Stimulated activated memory B cell treated with anti-CD40 and anti-IgM and Interleukin-4, amounts not matched to agents 10 μg/mL and 1 μg/mL and 100 μg/mL, for 72 hours (primary cell): ENCODE measurements at regions not wholly inside any gene's neighbourhood (a gene's known extent, or its start where the extent isn't known, plus 50 kb on each side); places are given as distances from the start of the nearest gene placed in this dataset.
"Not testable (repeated sequence)": the region's sequence is repeated elsewhere in the genome, so short reads cannot be mapped to it uniquely, and the experiment has no call there.

Experiments used
- ATAC-seq: fragments of 150-1000 bp; cut with Tn5 transposase; 2 replicates; pipeline ENCODE4 v1.10.0; 2021
- H3K27ac Mint-ChIP-seq: one replicate; pipeline ENCODE4 v1.8.0; 2022; ENCODE audit warnings: mild to moderate bottlenecking, mixed read lengths
- H3K27me3 Mint-ChIP-seq: one replicate; pipeline ENCODE4 v1.8.0; 2022; ENCODE audit warnings: mixed read lengths
- H3K36me3 Mint-ChIP-seq: one replicate; pipeline ENCODE4 v1.8.0; 2022; ENCODE audit warnings: mixed read lengths
- H3K4me1 Mint-ChIP-seq: one replicate; pipeline ENCODE4 v1.8.0; 2022; ENCODE audit warnings: mixed read lengths
- H3K4me3 Mint-ChIP-seq: one replicate; pipeline ENCODE4 v1.8.0; 2022; ENCODE audit warnings: mild to moderate bottlenecking, moderate library complexity, mixed read lengths
- H3K9me3 Mint-ChIP-seq: one replicate; pipeline ENCODE4 v1.8.0; 2022; ENCODE audit warnings: mixed read lengths

DNA sequence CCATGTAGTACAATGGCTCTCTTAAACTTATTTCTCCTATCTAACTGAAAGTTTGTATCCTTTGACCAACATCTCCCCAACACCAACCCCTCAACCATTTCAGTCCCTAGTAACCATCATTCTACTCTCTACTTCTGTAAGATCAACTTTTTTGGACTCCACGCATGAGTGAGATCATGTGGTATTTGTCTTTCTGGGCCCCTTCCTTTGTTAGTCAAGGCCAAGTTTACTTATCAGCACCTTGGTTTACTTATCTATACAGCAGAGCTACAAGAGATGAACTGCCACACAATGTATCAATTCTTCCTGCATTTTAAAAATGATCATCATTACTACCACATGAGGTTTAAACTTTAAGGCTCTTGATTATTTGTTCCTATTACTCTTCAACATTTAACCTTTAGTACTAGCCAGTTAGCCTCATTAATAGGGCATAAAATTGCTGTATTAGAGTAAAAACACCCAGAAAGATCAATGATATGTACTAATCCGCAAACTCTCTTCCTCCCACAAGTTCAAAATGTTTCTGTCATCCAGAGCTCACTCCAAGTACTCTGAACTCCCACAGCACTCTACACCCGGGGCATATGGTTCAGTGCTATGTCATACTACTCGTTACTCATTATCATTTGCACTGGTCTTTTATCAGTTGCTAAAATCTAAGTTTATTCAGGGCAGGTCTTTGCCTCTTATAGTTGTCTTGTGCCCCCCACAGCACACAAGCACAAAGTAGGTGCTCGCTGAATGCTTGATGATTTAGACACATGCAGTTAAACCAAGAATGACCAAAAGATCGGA is 145.7 kb upstream of the ADAMTS3 start:
- peaks cover 8% of the 10 kb centered on the region for H3K27me3 Mint-ChIP-seq
- no peak overlapping the region for H3K4me3 Mint-ChIP-seq
- H3K4me1 Mint-ChIP-seq: no peaks in the 10 kb centered on the region
- ATAC-seq: no peak
- no peaks in the 10 kb centered on the region for H3K9me3 Mint-ChIP-seq
- no peaks in the 10 kb centered on the region for H3K36me3 Mint-ChIP-seq
- no peak overlapping the region for H3K27ac Mint-ChIP-seq

DNA sequence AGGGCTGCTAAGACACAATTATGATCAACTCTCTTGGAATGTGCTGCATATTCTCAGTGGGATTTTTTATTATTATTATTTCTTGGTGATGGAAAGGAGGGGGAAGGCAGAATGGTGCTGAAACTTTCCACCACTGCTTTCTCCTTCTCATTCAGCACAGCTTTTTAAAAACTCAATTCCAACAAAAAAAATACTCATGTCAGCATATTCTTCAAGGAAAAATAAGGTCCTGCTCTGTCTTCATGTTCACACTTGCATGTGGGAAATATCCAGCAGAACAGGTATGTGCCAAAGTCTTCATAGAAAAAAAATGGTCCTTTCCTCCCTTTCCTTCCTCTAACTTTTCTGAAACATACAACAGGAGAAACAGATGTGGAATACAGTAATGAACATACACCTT is 144.0 kb upstream of the ADAMTS3 start:
- Mint-ChIP-seq H3K9me3 (no peaks in the 10 kb centered on the region), H3K27ac (no peak overlapping the region)

DNA sequence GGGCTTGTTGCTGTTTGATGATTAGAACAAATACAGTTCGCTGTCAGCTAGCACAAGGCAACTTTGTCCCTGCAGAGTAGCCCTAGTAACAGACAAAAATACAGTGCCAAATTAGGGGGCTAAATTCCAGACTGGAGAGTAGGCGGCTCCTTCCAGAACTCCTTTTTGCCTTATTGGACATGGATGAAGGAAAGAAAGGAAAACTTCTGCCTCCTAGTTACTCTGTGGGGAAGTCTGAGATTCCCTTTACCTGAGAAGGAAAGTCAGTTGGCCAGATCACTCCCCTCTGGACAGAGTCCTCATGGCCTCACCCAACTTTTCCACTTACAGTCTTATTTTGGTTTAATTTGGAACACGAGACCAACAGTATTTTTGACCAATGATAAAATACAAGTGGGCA is 140.5 kb upstream of the ADAMTS3 start:
- no peak overlapping the region for H3K27ac Mint-ChIP-seq
- H3K4me1 Mint-ChIP-seq: no peaks in the 10 kb centered on the region
- H3K27me3 Mint-ChIP-seq: no peaks in the 10 kb centered on the region
- no peak for ATAC-seq
- no peak overlapping the region for H3K4me3 Mint-ChIP-seq
- no peaks in the 10 kb centered on the region for H3K36me3 Mint-ChIP-seq
- H3K9me3 Mint-ChIP-seq: no peaks in the 10 kb centered on the region

More for the DNA sequence above, 144.0 kb upstream of the ADAMTS3 start:
- no peak for ATAC-seq
- Mint-ChIP-seq H3K4me1 (no peaks in the 10 kb centered on the region), H3K36me3 (no peaks in the 10 kb centered on the region), H3K27me3 (peaks cover 8% of the 10 kb centered on the region), H3K4me3 (no peak overlapping the region)

DNA sequence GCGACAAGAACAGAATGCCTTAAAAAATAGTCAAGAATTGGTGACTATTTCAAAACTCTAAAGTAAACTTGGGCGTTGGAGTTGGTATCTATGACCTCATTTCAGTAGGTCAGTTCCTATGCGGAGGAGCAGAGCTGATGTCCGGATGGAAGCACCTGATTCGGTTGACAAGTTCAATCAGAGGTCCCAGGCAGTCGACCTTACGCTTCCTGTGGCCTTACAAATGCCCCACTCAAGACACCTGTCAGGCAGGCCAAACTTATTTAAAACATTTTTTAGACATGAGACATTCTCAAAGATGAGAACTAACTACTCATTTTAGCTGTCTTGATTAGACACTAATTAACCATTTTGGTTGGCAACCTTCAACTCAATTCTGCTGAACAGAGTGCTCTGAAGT is 137.7 kb upstream of the ADAMTS3 start:
- H3K4me1 Mint-ChIP-seq: peaks cover 4% of the 10 kb centered on the region
- H3K27me3 Mint-ChIP-seq: no peaks in the 10 kb centered on the region
- ATAC-seq: no peak
- no peaks in the 10 kb centered on the region for H3K36me3 Mint-ChIP-seq
- H3K4me3 Mint-ChIP-seq: no peak overlapping the region
- H3K9me3 Mint-ChIP-seq: no peaks in the 10 kb centered on the region
- no peak overlapping the region for H3K27ac Mint-ChIP-seq

DNA sequence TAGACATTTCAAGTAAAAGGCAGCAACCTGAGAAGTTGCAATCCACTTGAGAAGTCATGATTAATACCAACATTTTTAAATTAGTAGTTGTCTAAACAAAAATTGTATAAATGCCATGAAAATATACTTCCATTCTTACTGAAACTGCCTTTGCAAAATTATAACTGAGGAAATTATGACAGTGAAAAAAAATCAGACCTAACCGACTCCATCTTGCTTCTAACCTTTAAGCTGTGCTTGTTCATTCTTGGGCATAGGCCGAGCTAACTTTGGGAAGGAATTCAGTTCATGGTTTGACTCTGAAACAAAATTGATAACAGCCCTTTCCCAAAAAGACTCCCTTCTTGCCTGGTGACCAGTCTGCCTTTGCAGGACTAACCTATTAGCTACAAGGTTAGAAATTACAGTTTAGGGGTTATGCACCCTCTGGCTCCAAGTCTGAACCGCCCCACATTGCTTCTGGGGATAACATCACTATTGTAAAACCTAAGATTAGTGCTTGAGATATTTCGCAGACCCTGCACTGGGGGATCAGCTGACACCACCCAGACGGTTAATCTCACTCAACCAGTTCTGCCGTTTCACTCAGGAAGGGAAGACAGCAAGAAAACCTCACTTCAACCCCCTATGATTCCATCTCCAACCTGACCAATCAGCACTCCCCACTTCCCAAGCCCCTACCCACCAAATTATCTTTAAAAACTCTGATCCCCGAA is 136.1 kb upstream of the ADAMTS3 start:
- not testable (repeated sequence) for H3K9me3 Mint-ChIP-seq, H3K4me1 Mint-ChIP-seq, H3K27me3 Mint-ChIP-seq, H3K4me3 Mint-ChIP-seq, H3K27ac Mint-ChIP-seq, H3K36me3 Mint-ChIP-seq, ATAC-seq

DNA sequence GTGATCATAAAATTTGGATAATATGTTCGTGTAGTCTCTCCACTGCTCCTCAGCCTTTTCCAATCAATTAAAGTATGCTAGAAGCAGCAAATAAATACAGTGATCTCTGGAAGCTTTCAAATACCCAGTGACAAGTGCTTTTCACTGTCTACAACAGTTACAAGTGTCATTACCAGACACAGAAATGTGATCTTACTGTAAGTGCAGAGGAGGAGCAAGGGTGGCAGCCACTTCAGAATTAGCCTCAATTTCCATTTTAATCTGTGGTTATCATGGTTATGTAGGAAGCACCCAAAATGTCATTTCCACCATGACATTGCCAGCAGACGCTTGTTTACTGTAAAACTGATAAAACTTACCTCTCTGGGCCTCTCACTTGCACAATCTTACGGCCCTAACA is 133.9 kb upstream of the ADAMTS3 start:
- Mint-ChIP-seq H3K9me3 (no peaks in the 10 kb centered on the region), H3K36me3 (no peaks in the 10 kb centered on the region), H3K4me3 (no peak overlapping the region), H3K27me3 (no peaks in the 10 kb centered on the region), H3K4me1 (peaks cover 4% of the 10 kb centered on the region), H3K27ac (no peak overlapping the region)
- no peak for ATAC-seq

DNA sequence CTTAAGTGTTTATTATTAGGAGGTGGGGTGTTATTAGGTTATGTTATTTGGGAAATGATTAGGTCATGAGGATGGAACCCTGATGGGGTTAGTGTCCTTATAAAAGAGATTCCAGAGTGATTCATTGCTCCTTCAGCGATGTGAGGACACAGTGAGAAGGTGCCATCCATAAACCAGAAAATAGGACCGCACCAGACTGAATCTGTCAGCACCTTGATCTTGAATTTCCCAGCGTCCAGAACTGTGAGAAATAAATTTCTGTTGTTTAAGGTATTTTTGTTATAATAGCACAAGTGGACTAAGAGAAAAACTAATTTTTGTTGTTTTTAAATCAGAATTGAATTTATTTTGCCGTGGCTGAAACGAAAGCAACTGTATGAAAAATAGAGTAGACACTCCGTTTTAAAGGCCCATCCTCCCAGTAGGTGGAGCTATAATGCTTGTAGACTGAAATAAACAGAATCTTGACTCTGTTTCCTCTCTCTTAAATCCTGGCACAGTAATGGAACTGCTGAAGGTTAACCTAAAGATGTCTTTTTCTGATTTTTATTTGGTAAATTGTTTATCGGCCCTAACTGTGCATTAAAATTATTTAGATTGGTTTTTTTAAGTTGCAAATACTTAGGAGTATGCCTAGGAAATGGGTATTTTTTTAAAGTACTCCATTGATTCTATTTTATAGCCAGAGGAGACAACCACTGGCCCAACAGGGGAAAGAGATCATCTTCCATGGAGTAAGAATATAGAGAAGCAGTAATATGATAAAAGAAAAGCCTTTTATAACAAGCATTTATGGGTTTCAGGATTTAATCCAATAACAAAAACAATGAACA is 133.2 kb upstream of the ADAMTS3 start:
- peak overlapping the region; percentile 67 for H3K4me3 Mint-ChIP-seq
- H3K9me3 Mint-ChIP-seq: no peaks in the 10 kb centered on the region
- H3K27me3 Mint-ChIP-seq: no peaks in the 10 kb centered on the region
- peaks cover 4% of the 10 kb centered on the region for H3K4me1 Mint-ChIP-seq
- ATAC-seq: no peak
- no peaks in the 10 kb centered on the region for H3K36me3 Mint-ChIP-seq
- H3K27ac Mint-ChIP-seq: no peak overlapping the region

DNA sequence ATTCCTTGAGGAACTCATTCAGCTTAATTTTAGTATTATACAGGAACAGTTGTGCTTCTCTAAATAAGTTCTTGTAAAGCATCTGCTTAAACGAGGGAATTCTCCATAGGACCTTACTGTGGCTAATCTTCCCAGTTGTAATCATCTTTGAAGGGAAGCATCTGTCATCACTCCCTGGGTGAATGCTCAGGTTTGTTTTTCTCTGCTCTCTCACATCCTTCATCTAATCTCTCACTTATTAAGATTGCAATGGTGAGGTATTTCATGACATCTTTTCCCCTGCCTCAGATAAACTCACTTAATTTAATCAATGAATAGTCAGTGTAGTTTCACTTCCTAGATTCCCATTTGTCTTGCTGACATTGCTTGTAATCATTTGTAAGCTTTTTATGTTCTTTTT is 121.8 kb upstream of the ADAMTS3 start:
- Mint-ChIP-seq H3K36me3 (no peaks in the 10 kb centered on the region), H3K4me1 (no peaks in the 10 kb centered on the region), H3K27ac (no peak overlapping the region), H3K9me3 (no peaks in the 10 kb centered on the region), H3K4me3 (no peak overlapping the region), H3K27me3 (no peaks in the 10 kb centered on the region)
- ATAC-seq: no peak

DNA sequence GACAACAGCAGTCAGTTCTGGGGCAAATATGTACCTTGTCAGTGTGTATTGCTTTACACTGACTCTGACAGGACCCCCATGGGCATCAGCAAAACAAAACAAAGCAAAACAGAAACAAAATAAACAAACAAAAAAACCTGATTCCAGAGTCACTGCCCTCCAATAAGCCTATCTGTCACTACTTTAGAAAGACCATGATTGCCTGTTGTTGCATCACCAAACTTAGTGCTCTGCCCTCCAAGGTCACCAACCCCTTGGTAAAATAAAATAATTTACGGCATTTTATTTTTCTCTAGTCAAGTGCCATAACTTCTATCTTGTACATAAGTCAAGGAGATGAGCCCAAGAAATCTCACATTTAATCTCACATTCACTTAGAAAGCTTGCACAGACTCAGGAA is 120.9 kb upstream of the ADAMTS3 start:
- Mint-ChIP-seq H3K27ac (no peak overlapping the region), H3K27me3 (no peaks in the 10 kb centered on the region), H3K4me3 (no peak overlapping the region), H3K9me3 (no peaks in the 10 kb centered on the region), H3K4me1 (no peaks in the 10 kb centered on the region), H3K36me3 (no peaks in the 10 kb centered on the region)
- no peak for ATAC-seq

DNA sequence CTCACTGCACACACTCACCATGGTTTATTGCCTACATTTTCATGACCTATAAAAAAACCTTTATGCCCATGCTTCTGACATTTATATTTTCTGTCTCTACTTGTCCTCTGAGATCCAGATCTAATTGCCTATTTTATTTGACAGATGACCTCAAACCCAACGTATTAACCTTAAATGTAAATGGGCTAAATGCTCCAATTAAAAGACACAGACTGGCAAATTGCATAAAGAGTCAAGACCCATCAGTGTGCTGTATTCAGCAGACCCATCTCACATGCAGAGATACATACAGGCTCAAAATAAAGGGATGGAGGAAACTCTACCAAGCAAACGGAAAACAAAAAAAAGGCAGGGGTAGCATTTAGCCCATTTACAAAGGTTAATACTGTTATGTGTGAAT is 117.4 kb upstream of the ADAMTS3 start:
- ATAC-seq, H3K27ac Mint-ChIP-seq, H3K27me3 Mint-ChIP-seq, H3K36me3 Mint-ChIP-seq, H3K4me1 Mint-ChIP-seq, H3K9me3 Mint-ChIP-seq, H3K4me3 Mint-ChIP-seq: not testable (repeated sequence)

DNA sequence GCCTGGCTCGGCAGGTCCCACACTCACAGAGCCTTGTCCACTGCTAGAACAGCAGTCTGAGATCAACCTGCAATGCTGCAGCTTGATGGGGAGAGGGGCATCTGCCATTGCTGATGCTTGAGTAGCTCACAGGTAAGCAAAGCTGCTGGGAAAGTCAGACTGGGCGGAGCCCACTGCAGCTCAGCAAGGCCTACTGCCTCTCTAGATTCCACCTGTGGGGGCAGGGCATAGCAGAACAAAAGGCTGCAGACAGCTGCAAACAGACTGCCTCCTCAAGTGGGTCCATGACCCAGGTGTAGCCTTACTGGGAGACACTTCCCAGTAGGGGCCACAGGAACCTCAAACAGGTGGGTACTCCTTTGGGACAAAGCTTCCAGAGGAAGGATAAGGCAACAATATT is 110.6 kb upstream of the ADAMTS3 start:
- Mint-ChIP-seq H3K27ac (no peak overlapping the region), H3K9me3 (no peaks in the 10 kb centered on the region), H3K36me3 (no peaks in the 10 kb centered on the region), H3K27me3 (no peaks in the 10 kb centered on the region), H3K4me1 (no peaks in the 10 kb centered on the region), H3K4me3 (no peak overlapping the region)
- ATAC-seq: no peak

DNA sequence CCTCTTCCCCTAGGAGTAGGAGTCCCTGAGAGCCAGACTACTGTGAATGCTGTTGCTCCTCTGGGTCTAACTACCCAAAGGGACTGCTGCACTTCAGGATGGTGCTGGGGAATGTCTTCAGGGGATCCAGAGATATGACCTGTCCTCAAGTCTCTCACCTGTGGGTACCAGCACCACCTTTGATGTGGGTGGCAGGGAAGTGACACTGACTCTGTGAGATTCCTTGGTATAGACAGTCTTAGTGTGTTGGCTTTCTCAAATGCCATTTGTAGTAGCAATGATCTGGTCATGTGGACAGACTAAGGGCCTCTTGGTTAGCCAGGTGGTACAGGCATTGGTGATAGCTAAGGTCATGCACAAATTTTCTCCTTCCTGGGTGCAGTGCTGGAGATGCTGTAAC is 108.9 kb upstream of the ADAMTS3 start:
- no peak overlapping the region for H3K27ac Mint-ChIP-seq
- H3K4me3 Mint-ChIP-seq: no peak overlapping the region
- H3K27me3 Mint-ChIP-seq: no peaks in the 10 kb centered on the region
- no peak for ATAC-seq
- no peaks in the 10 kb centered on the region for H3K9me3 Mint-ChIP-seq
- H3K36me3 Mint-ChIP-seq: no peaks in the 10 kb centered on the region
- H3K4me1 Mint-ChIP-seq: no peaks in the 10 kb centered on the region

DNA sequence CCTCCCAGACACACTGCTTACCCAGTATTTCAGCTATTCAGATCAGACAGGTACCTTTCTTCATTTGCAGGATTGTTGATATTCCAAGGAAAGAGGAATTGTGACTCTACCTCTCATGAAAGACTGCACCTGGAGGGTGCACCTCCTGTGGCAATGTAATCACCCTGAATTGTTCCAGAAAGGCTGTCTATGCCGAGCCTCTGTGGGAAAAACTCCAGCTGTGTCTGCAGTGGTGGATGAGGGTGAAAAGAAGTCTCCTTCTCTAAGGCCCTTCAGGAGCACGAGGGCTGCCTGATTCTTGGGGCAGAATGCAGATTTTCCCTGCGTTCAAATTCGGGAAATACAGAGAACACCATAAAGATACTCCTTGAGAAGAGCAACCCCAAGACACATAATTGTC is 108.2 kb upstream of the ADAMTS3 start:
- Mint-ChIP-seq H3K4me3 (no peak overlapping the region), H3K9me3 (no peaks in the 10 kb centered on the region), H3K27ac (no peak overlapping the region), H3K4me1 (no peaks in the 10 kb centered on the region), H3K36me3 (no peaks in the 10 kb centered on the region), H3K27me3 (no peaks in the 10 kb centered on the region)
- no peak for ATAC-seq

DNA sequence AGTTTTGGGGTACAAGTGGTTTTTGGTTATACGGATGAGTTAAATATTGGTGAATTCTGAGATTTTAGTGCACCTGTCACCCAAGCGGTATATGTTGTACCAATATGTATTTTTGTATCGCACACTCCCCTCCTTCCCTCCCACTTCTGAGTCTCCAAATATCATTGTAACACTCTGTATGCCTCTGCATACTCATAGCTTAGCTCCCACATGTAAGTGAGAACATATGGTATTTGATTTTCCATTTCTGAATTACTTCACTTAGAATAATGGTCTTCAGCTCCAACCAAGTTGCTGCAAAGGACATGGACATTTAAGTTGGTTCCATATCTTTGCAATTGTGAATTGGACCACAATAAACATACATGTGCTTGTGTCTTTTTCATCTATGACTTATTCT is 103.0 kb upstream of the ADAMTS3 start:
- Mint-ChIP-seq H3K27me3 (no peaks in the 10 kb centered on the region), H3K4me3 (no peak overlapping the region), H3K36me3 (no peaks in the 10 kb centered on the region), H3K4me1 (no peaks in the 10 kb centered on the region), H3K27ac (no peak overlapping the region), H3K9me3 (no peaks in the 10 kb centered on the region)
- no peak for ATAC-seq

DNA sequence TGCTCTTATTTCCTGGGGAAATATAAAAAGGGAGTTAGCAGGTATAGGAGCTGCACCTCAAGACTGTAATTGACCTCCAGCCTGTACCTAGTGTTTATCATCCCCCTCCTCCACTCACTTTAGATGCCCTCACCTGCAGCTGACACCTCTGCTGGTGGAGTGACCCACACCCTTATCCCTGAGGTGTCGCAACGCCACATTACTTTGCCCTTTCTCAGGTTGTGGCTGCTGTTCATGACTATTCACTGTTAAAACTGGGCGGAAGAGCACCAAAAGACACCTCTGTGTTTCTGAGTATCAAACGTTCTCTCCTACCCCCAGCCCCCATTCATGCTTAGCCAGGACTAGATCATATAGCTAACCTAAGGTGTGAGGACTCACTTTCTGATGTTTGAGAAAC is 101.5 kb upstream of the ADAMTS3 start:
- H3K4me1 Mint-ChIP-seq: no peaks in the 10 kb centered on the region

More for the DNA sequence above, 101.5 kb upstream of the ADAMTS3 start:
- Mint-ChIP-seq H3K4me3 (no peak overlapping the region), H3K9me3 (no peaks in the 10 kb centered on the region), H3K27ac (no peak overlapping the region), H3K36me3 (no peaks in the 10 kb centered on the region), H3K27me3 (no peaks in the 10 kb centered on the region)
- peak; percentile 8 for ATAC-seq
